ENCODE measurements at regions not wholly inside any gene's neighbourhood (a gene's known extent, or its start where the extent isn't known, plus 50 kb on each side); places are given as distances from the start of the nearest gene placed in this dataset.

DNA sequence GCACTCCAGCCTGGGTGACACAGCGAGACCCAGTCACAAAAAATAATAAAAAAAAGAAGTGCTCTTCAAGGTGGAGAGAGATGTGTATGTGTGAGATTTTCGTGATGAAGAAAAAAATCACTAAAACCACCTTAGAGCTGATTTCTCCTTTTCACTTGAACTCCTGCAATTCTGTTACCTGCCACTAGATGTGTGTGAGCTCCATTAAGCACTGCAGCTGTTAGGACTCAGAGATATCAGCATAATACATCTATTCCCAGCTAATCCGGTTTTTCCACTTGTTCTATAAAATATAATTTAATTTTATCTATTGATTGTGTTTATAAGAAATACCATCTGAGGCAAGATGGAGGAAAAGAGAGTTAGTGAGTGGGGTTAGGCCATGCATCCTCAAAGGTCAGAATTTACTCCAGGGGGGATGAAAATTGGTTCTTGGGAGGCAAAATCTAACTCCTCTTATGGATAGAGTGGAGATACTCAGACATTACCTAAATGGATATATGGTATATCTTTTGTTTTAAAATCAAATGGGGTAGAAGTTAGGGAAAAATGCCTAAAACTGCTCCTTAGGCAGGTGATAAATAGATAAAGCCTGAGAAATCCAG is 152.7 kb downstream of the IL20RB start:
- peaks cover 24% of the 10 kb centered on the region for H3K27me3 ChIP-seq (ENCODE audit: insufficient read depth, low read length)
- H2AFZ ChIP-seq (ENCODE audit: low read depth, low read length): no peak overlapping the region
- H4K20me1 ChIP-seq (ENCODE audit: insufficient read depth, low read length): no peaks in the 10 kb centered on the region
- H3K36me3 ChIP-seq (ENCODE audit: insufficient read depth, low read length): no peaks in the 10 kb centered on the region
- H3K4me1 ChIP-seq (ENCODE audit: insufficient read depth, low read length): no peaks in the 10 kb centered on the region
- H3K4me3 ChIP-seq (ENCODE audit: insufficient read depth, low read depth, low read length): no peak overlapping the region
- H3K79me2 ChIP-seq (ENCODE audit: insufficient read depth, low read length): no peaks in the 10 kb centered on the region
- H3K4me3 Mint-ChIP-seq (ENCODE audit: unreplicated experiment): no peak overlapping the region
- no peak overlapping the region for H3K27ac Mint-ChIP-seq (ENCODE audit: unreplicated experiment)
- no peaks in the 10 kb centered on the region for H3K4me1 Mint-ChIP-seq (ENCODE audit: low read depth, unreplicated experiment)
- no peak for TF ChIP-seq EZH2 (IDR thresholded peaks at IDR 0.05; ENCODE audit: insufficient read depth, low read length)
- TF ChIP-seq, protein P1, sequence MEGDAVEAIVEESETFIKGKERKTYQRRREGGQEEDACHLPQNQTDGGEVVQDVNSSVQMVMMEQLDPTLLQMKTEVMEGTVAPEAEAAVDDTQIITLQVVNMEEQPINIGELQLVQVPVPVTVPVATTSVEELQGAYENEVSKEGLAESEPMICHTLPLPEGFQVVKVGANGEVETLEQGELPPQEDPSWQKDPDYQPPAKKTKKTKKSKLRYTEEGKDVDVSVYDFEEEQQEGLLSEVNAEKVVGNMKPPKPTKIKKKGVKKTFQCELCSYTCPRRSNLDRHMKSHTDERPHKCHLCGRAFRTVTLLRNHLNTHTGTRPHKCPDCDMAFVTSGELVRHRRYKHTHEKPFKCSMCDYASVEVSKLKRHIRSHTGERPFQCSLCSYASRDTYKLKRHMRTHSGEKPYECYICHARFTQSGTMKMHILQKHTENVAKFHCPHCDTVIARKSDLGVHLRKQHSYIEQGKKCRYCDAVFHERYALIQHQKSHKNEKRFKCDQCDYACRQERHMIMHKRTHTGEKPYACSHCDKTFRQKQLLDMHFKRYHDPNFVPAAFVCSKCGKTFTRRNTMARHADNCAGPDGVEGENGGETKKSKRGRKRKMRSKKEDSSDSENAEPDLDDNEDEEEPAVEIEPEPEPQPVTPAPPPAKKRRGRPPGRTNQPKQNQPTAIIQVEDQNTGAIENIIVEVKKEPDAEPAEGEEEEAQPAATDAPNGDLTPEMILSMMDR (IDR thresholded peaks at IDR 0.05; ENCODE audit: insufficient read depth, low read depth, low read length): peak; percentile 68
- H3K9me3 Mint-ChIP-seq (ENCODE audit: unreplicated experiment): peaks cover 2% of the 10 kb centered on the region
- H3K27me3 Mint-ChIP-seq (ENCODE audit: low read depth, unreplicated experiment): peaks cover 1% of the 10 kb centered on the region
- H3K9me3 ChIP-seq (ENCODE audit: insufficient read depth, low read depth, low read length): no peaks in the 10 kb centered on the region
- DNase-seq (ENCODE audit: low read depth) (peak; percentile 5), FAIRE-seq (no peak)
- no peak overlapping the region for H3K4me2 ChIP-seq (ENCODE audit: low read length)
- H3K9ac ChIP-seq (ENCODE audit: low read length): no peak overlapping the region
- H3K36me3 Mint-ChIP-seq (ENCODE audit: low read depth, unreplicated experiment): no peaks in the 10 kb centered on the region
- no peak overlapping the region for H3K27ac ChIP-seq (ENCODE audit: low read depth, low read length)

DNA sequence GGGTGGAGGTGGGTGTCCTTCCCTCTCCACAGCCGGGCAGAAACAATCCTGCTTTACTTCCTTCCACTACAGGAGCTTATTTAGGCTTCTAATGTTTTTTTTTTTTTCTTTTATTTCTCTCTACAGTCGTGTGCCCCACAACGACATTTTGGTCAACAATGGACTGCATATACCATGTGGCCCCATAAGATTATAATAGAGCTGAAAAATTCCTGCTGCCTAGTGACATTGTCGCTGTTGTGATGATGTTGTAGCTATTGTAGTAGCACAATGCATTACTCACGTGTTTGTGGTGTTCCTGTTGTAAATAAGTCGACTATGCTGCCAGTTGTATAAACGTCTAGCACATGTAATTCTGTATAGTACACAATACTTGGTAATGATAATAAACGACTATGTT is 153.7 kb downstream of the IL20RB start:
- no peak overlapping the region for H3K27ac ChIP-seq (ENCODE audit: low read depth, low read length)
- H3K36me3 ChIP-seq (ENCODE audit: insufficient read depth, low read length): no peaks in the 10 kb centered on the region
- H3K9ac ChIP-seq (ENCODE audit: low read length): no peak overlapping the region
- no peak overlapping the region for H3K4me3 ChIP-seq (ENCODE audit: insufficient read depth, low read depth, low read length)
- peaks cover 16% of the 10 kb centered on the region for H3K27me3 ChIP-seq (ENCODE audit: insufficient read depth, low read length)
- TF ChIP-seq EZH2 (IDR thresholded peaks at IDR 0.05; ENCODE audit: insufficient read depth, low read length): no peak
- TF ChIP-seq, protein P1 (IDR thresholded peaks at IDR 0.05; ENCODE audit: insufficient read depth, low read depth, low read length): no peak
- peaks cover 1% of the 10 kb centered on the region for H3K27me3 Mint-ChIP-seq (ENCODE audit: low read depth, unreplicated experiment)
- no peak for FAIRE-seq
- H4K20me1 ChIP-seq (ENCODE audit: insufficient read depth, low read length): no peaks in the 10 kb centered on the region
- peaks cover 2% of the 10 kb centered on the region for H3K9me3 Mint-ChIP-seq (ENCODE audit: unreplicated experiment)
- no peaks in the 10 kb centered on the region for H3K4me1 Mint-ChIP-seq (ENCODE audit: low read depth, unreplicated experiment)
- H3K4me1 ChIP-seq (ENCODE audit: insufficient read depth, low read length): no peaks in the 10 kb centered on the region
- no peak overlapping the region for H3K4me3 Mint-ChIP-seq (ENCODE audit: unreplicated experiment)
- H3K27ac Mint-ChIP-seq (ENCODE audit: unreplicated experiment): no peak overlapping the region
- H3K9me3 ChIP-seq (ENCODE audit: insufficient read depth, low read depth, low read length): no peaks in the 10 kb centered on the region
- no peaks in the 10 kb centered on the region for H3K79me2 ChIP-seq (ENCODE audit: insufficient read depth, low read length)
- no peak overlapping the region for H3K4me2 ChIP-seq (ENCODE audit: low read length)
- no peaks in the 10 kb centered on the region for H3K36me3 Mint-ChIP-seq (ENCODE audit: low read depth, unreplicated experiment)
- H2AFZ ChIP-seq (ENCODE audit: low read depth, low read length): no peak overlapping the region
- no peak for DNase-seq (ENCODE audit: low read depth)

DNA sequence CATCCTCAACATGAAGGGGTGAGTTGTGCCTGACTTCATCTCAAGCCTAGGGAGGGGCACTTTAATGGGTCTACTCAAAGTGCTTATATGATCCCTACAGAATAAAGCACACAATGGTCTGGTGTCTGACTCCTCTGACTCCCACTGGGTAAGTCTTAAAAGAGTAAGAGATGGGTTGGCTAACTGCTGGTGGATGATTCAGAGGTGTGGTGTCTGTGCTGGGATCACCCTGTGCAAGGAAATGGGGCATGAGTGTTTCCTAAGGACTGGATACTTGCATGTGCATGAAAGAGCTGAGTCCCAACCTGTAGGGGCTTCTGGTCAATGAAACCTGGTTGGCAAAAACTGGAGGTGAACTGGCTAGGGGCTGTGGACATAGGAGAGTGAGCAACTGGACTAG is 158.8 kb downstream of the IL20RB start:
- DNase-seq (ENCODE audit: low read depth): no peak
- no peak for FAIRE-seq

More for the DNA sequence above, 158.8 kb downstream of the IL20RB start:
- Mint-ChIP-seq H3K4me3 (ENCODE audit: unreplicated experiment) (no peak overlapping the region), H3K9me3 (ENCODE audit: unreplicated experiment) (peaks cover 2% of the 10 kb centered on the region), H3K4me1 (ENCODE audit: low read depth, unreplicated experiment) (no peaks in the 10 kb centered on the region), H3K27me3 (ENCODE audit: low read depth, unreplicated experiment) (no peaks in the 10 kb centered on the region), H3K27ac (ENCODE audit: unreplicated experiment) (no peak overlapping the region), H3K36me3 (ENCODE audit: low read depth, unreplicated experiment) (no peaks in the 10 kb centered on the region)
- Histone ChIP-seq H3K4me2 (ENCODE audit: low read length) (no peak overlapping the region), H3K4me3 (ENCODE audit: insufficient read depth, low read depth, low read length) (no peak overlapping the region), H4K20me1 (ENCODE audit: insufficient read depth, low read length) (no peaks in the 10 kb centered on the region), H3K36me3 (ENCODE audit: insufficient read depth, low read length) (no peaks in the 10 kb centered on the region), H3K27me3 (ENCODE audit: insufficient read depth, low read length) (no peaks in the 10 kb centered on the region), H3K27ac (ENCODE audit: low read depth, low read length) (no peak overlapping the region), H3K9ac (ENCODE audit: low read length) (no peak overlapping the region), H3K79me2 (ENCODE audit: insufficient read depth, low read length) (no peaks in the 10 kb centered on the region), H3K9me3 (ENCODE audit: insufficient read depth, low read depth, low read length) (no peaks in the 10 kb centered on the region), H2AFZ (ENCODE audit: low read depth, low read length) (no peak overlapping the region), H3K4me1 (ENCODE audit: insufficient read depth, low read length) (no peaks in the 10 kb centered on the region)
- no peak for TF ChIP-seq EZH2 (IDR thresholded peaks at IDR 0.05; ENCODE audit: insufficient read depth, low read length)
- TF ChIP-seq, protein P1 (IDR thresholded peaks at IDR 0.05; ENCODE audit: insufficient read depth, low read depth, low read length): no peak
